ENCODE measurements at regions not wholly inside any gene's neighbourhood (a gene's known extent, or its start where the extent isn't known, plus 50 kb on each side); places are given as distances from the start of the nearest gene placed in this dataset.

DNA sequence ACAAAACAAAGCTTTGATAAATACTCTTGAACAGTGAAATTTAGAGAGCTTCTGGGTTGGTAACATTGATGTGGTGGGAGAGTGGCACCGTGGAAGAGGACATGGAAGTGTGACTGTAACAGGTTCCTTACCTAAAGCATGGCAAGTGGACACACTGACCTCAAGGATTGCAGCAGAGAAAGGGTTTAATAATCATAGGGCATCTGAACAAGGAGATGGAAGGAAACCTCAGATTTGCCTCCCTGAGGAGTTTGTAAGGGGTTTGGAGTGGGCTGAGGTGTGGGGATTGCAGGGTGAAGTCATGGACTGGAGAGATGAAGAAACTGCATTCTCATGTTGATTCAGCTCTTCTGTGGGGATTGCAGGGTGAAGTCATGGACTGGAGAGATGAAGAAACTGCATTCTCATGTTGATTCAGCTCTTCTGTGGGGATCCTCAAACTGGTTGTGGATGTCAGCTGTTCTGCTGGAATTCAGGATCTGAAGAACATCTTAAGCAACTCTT lies 83.8 kb upstream of the TLK1 start:
- H3K27ac ChIP-seq (ENCODE audit: low read depth, low read length), result no peak overlapping the region
- no peak overlapping the region for H3K4me3 ChIP-seq (ENCODE audit: low read depth in 1 of 5, low read length in 5 of 5)
- peaks cover 3 to 12% (median 10%) of the 10 kb centered on the region in 5 donors for H3K9me3 ChIP-seq (ENCODE audit: control insufficient read depth in 5 of 5, low read length in 5 of 5)
- H3K9ac ChIP-seq (ENCODE audit: low read length in 5 of 5), result no peak overlapping the region
- H3K27me3 ChIP-seq (ENCODE audit: control insufficient read depth in 5 of 5, insufficient read depth in 4 of 5, low read length in 5 of 5), result no peaks in the 10 kb centered on the region
- H3K36me3 ChIP-seq (ENCODE audit: control insufficient read depth in 5 of 5, insufficient read depth in 5 of 5, low read length in 5 of 5), result no peaks in the 10 kb centered on the region
- no peaks in the 10 kb centered on the region for H3K4me1 ChIP-seq (ENCODE audit: control insufficient read depth in 5 of 5, insufficient read depth in 5 of 5, low read length in 5 of 5)

DNA sequence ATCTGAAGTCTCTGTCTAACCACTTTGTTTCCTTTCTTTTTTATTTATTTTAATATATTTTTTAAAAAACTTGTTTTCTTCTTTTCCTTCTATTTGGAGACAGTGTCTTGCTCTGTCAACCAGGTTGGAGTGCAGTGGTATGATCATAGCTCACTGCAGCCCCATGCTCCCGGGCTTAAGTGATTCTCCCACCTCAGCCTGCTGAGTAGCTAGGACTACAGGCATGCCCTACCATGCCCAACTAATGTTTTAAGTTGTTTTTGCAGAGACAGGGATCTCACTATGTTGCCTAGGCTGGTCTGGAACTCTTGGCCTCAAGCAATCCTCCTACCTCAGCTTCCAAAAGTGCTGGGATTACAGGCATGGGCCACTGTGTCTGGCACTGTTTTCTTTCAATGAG lies 81.1 kb upstream of the TLK1 start:
- H3K27me3 ChIP-seq (ENCODE audit: control insufficient read depth in 5 of 5, insufficient read depth in 4 of 5, low read length in 5 of 5), result no peaks in the 10 kb centered on the region
- H3K36me3 ChIP-seq (ENCODE audit: control insufficient read depth in 5 of 5, insufficient read depth in 5 of 5, low read length in 5 of 5), result no peaks in the 10 kb centered on the region
- H3K4me3 ChIP-seq (ENCODE audit: low read depth in 1 of 5, low read length in 5 of 5), result no peak overlapping the region
- H3K27ac ChIP-seq (ENCODE audit: low read depth, low read length), result no peak overlapping the region
- no peak overlapping the region for H3K9ac ChIP-seq (ENCODE audit: low read length in 5 of 5)
- no peaks in the 10 kb centered on the region for H3K4me1 ChIP-seq (ENCODE audit: control insufficient read depth in 5 of 5, insufficient read depth in 5 of 5, low read length in 5 of 5)
- H3K9me3 ChIP-seq (ENCODE audit: control insufficient read depth in 5 of 5, low read length in 5 of 5), result peaks cover 3 to 12% (median 10%) of the 10 kb centered on the region in 5 donors

DNA sequence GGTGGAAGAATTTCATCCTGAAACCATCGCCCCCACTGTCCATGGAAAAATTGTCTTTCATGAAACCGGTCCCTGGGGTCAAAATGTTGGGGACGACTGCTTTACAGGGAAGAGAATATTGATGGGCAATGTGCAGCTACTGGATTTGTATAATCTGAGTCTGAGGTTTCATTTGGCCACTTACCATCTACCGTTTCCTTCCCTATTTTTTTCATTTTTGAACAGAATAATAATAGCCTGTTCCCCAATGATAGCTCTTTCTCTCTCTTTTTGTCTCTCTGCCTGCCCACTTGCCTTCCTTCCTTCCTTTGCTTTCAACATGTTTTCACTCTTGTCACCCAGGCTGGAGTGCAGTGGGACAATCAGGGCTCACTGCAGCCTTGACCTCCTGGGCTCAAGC lies 78.3 kb upstream of the TLK1 start:
- Histone ChIP-seq H3K9ac (ENCODE audit: low read length in 5 of 5) (no peak overlapping the region), H3K36me3 (ENCODE audit: control insufficient read depth in 5 of 5, insufficient read depth in 5 of 5, low read length in 5 of 5) (no peaks in the 10 kb centered on the region), H3K9me3 (ENCODE audit: control insufficient read depth in 5 of 5, low read length in 5 of 5) (peaks cover 0 to 3% (median 0%) of the 10 kb centered on the region in 5 donors), H3K4me3 (ENCODE audit: low read depth in 1 of 5, low read length in 5 of 5) (no peak overlapping the region), H3K27me3 (ENCODE audit: control insufficient read depth in 5 of 5, insufficient read depth in 4 of 5, low read length in 5 of 5) (peaks cover 0 to 4% (median 0%) of the 10 kb centered on the region in 5 donors), H3K4me1 (ENCODE audit: control insufficient read depth in 5 of 5, insufficient read depth in 5 of 5, low read length in 5 of 5) (no peaks in the 10 kb centered on the region), H3K27ac (ENCODE audit: low read depth, low read length) (no peak overlapping the region)

DNA sequence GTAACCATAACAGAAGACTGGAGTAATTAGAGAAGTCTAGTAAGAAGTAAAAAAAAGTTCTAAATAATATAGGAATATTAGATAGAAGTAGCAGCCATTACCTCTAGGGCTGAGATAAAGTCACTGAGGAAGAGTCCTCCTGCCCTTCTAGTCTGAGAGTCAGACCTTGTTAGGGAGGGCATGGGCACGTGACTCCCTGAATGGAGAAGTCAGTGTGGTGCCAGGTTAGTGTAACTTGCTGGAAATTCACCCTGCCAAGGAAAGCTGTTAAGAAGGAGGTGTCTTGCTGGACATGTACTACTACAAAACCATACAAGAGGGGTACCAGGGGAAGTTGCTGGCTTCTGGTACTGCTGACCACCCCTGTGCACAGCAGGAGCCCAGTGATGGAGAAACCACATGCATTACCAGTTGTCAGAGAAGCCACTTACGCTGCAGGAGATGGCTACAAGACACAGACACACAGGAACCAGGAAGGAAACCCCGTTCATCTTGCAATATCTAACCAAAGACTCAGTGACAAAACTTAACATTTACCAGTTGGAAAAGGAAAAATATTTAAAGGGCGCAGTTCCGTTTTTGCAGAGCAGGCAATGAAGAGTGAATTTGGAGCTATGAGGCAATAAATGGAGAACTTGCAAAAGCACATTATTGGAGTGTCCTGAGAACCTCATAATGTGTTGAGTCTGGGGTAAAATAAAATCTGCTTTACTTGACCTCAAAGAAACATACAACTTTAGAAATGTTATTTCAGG lies 77.2 kb upstream of the TLK1 start:
- no peaks in the 10 kb centered on the region for H3K4me1 ChIP-seq (ENCODE audit: control insufficient read depth in 5 of 5, insufficient read depth in 5 of 5, low read length in 5 of 5)
- peaks cover 0 to 4% (median 0%) of the 10 kb centered on the region in 5 donors for H3K27me3 ChIP-seq (ENCODE audit: control insufficient read depth in 5 of 5, insufficient read depth in 4 of 5, low read length in 5 of 5)
- no peaks in the 10 kb centered on the region for H3K36me3 ChIP-seq (ENCODE audit: control insufficient read depth in 5 of 5, insufficient read depth in 5 of 5, low read length in 5 of 5)
- H3K27ac ChIP-seq (ENCODE audit: low read depth, low read length), result no peak overlapping the region
- H3K9me3 ChIP-seq (ENCODE audit: control insufficient read depth in 5 of 5, low read length in 5 of 5), result peaks cover 0 to 3% (median 0%) of the 10 kb centered on the region in 5 donors
- H3K4me3 ChIP-seq (ENCODE audit: low read depth in 1 of 5, low read length in 5 of 5), result no peak overlapping the region
- no peak overlapping the region for H3K9ac ChIP-seq (ENCODE audit: low read length in 5 of 5)

DNA sequence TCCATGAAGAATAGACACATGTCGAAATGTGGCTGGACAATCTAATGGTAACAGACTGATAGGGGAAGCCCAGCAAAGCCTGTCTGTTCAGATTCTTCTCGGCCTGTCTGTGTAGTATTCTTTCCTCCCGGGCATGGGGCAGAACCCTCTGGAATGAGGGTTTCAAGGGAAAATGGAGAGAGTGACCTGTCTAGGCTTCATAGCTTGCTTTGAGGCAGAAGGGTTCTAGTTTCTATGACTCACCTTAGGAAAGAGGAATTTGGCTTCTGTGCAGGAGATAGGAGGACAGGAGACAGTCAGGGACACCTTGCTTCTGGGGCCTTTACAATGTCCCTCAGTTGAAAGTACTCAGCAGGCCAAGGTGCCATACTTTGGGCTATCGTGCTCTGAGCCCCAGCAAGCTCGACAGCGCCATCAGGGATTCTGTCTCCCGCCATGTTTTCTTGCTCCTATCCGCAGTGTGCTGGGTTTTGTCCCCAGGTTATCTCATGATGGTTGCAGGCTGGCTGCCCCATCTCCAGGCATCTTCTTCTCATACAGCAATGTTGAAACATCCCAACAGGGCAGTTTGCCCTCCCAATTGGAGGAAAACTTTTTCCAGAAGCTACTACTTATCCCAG lies 74.7 kb upstream of the TLK1 start:
- H3K9ac ChIP-seq (ENCODE audit: low read length in 5 of 5), result no peak overlapping the region
- no peak overlapping the region for H3K4me3 ChIP-seq (ENCODE audit: low read depth in 1 of 5, low read length in 5 of 5)
- peaks cover 0 to 4% (median 0%) of the 10 kb centered on the region in 5 donors for H3K27me3 ChIP-seq (ENCODE audit: control insufficient read depth in 5 of 5, insufficient read depth in 4 of 5, low read length in 5 of 5)
- no peaks in the 10 kb centered on the region for H3K36me3 ChIP-seq (ENCODE audit: control insufficient read depth in 5 of 5, insufficient read depth in 5 of 5, low read length in 5 of 5)
- peaks cover 0 to 3% (median 0%) of the 10 kb centered on the region in 5 donors for H3K9me3 ChIP-seq (ENCODE audit: control insufficient read depth in 5 of 5, low read length in 5 of 5)
- H3K27ac ChIP-seq (ENCODE audit: low read depth, low read length), result no peak overlapping the region
- peaks cover 0 to 4% (median 0%) of the 10 kb centered on the region in 5 donors for H3K4me1 ChIP-seq (ENCODE audit: control insufficient read depth in 5 of 5, insufficient read depth in 5 of 5, low read length in 5 of 5)

DNA sequence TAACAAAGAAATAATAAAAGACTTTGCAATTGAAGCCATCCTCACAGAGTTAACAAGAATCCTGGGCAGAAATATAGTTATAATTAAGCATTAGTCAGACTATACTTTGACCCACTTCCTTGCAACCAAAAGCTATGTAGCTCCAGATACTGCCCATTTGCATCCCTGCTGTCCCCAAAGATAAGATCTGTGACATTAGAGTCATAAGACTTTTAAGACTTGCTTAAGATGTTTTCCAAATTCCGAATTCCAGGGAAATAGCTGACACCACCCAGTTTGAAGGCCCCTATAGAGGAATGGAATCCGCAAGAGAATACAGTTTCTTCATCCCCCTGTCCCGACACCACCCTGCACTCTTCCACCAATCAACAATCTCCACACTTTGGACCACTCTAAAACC lies 69.5 kb upstream of the TLK1 start:
- Histone ChIP-seq H3K27ac (ENCODE audit: low read depth, low read length) (no peak overlapping the region), H3K9me3 (ENCODE audit: control insufficient read depth in 5 of 5, low read length in 5 of 5) (no peaks in the 10 kb centered on the region), H3K4me3 (ENCODE audit: low read depth in 1 of 5, low read length in 5 of 5) (no peak overlapping the region), H3K36me3 (ENCODE audit: control insufficient read depth in 5 of 5, insufficient read depth in 5 of 5, low read length in 5 of 5) (no peaks in the 10 kb centered on the region), H3K27me3 (ENCODE audit: control insufficient read depth in 5 of 5, insufficient read depth in 4 of 5, low read length in 5 of 5) (peaks cover 0 to 4% (median 0%) of the 10 kb centered on the region in 5 donors), H3K4me1 (ENCODE audit: control insufficient read depth in 5 of 5, insufficient read depth in 5 of 5, low read length in 5 of 5) (peaks cover 0 to 4% (median 0%) of the 10 kb centered on the region in 5 donors), H3K9ac (ENCODE audit: low read length in 5 of 5) (no peak overlapping the region)

DNA sequence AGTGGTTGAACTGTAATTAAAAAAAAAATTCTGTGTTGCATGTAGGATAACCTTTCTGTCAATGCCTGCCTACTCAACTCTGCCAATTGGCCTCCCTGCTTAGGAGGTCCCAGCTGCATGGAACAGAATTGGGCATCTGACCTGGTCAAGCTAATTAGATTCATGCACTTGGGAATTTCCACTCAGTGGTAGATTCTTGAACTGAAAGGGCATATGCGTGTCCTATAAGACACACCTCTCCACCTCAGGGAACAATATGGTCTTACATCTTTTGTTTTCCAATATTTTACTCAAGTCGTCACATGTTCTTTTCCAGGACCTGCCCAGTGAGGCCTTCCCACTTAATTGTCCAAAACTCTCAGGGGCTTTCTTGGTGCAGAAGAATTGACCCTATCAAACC lies 68.1 kb upstream of the TLK1 start:
- Histone ChIP-seq H3K4me1 (ENCODE audit: control insufficient read depth in 5 of 5, insufficient read depth in 5 of 5, low read length in 5 of 5) (peaks cover 0 to 4% (median 0%) of the 10 kb centered on the region in 5 donors), H3K36me3 (ENCODE audit: control insufficient read depth in 5 of 5, insufficient read depth in 5 of 5, low read length in 5 of 5) (no peaks in the 10 kb centered on the region), H3K27me3 (ENCODE audit: control insufficient read depth in 5 of 5, insufficient read depth in 4 of 5, low read length in 5 of 5) (no peaks in the 10 kb centered on the region), H3K9me3 (ENCODE audit: control insufficient read depth in 5 of 5, low read length in 5 of 5) (no peaks in the 10 kb centered on the region), H3K4me3 (ENCODE audit: low read depth in 1 of 5, low read length in 5 of 5) (no peak overlapping the region), H3K27ac (ENCODE audit: low read depth, low read length) (no peak overlapping the region), H3K9ac (ENCODE audit: low read length in 5 of 5) (no peak overlapping the region)

DNA sequence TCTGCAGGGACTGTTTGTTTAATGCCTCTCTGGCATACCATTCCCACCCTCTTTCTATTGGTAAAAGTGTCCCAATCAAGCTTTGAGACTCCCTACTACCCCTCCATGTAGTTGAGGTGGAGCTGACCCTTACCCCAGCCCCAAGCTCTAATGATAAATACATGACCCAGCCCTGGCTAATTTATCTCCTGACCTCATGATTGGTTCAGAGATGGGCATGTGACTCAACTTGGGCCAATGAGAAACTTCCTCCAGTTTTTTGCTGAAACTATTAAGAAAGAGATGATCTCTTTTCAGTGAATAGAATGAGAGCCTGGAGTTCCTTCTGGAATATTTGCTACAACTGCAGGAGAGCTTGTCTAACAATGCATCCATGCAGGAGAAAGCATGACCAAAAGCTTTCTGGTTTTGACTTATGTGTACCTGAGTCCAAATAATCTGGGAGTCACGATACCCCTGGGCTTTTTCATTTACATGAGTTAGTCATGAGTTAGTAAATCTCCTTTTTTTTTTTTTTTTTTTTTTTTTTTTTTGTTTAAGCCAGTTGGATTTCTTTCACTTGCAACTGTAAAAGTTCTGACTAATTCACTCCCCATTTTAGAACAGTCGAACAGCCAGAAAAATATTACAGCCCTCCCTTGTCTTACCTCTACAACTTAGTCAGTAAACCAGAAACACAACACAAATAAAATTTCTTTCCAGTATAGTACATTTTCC lies 66.5 kb upstream of the TLK1 start:
- Histone ChIP-seq H3K9ac (ENCODE audit: low read length in 5 of 5) (no peak overlapping the region), H3K4me1 (ENCODE audit: control insufficient read depth in 5 of 5, insufficient read depth in 5 of 5, low read length in 5 of 5) (peaks cover 0 to 4% (median 0%) of the 10 kb centered on the region in 5 donors), H3K9me3 (ENCODE audit: control insufficient read depth in 5 of 5, low read length in 5 of 5) (no peaks in the 10 kb centered on the region), H3K27ac (ENCODE audit: low read depth, low read length) (no peak overlapping the region), H3K36me3 (ENCODE audit: control insufficient read depth in 5 of 5, insufficient read depth in 5 of 5, low read length in 5 of 5) (no peaks in the 10 kb centered on the region), H3K27me3 (ENCODE audit: control insufficient read depth in 5 of 5, insufficient read depth in 4 of 5, low read length in 5 of 5) (no peaks in the 10 kb centered on the region), H3K4me3 (ENCODE audit: low read depth in 1 of 5, low read length in 5 of 5) (no peak overlapping the region)

DNA sequence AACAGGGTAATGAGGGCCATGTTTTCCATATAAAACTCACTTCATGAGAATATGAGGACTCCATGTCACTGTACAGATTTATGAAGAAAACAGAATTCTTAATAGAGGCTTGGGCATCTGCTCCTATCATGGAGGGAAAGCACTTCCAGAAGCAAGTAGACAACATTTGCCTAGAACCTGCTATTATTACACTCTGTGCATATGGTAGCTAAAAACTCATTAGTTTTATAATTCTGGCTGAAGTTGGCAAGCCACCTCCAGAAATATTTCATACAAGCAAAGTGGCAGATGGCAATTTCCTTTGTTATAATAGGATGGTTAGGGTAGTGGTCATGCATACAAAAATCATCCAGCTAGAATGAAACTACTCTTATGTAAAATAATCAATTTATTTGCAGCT lies 65.8 kb upstream of the TLK1 start:
- Histone ChIP-seq H3K9me3 (ENCODE audit: control insufficient read depth in 5 of 5, low read length in 5 of 5) (no peaks in the 10 kb centered on the region), H3K4me1 (ENCODE audit: control insufficient read depth in 5 of 5, insufficient read depth in 5 of 5, low read length in 5 of 5) (peaks cover 0 to 4% (median 0%) of the 10 kb centered on the region in 5 donors), H3K36me3 (ENCODE audit: control insufficient read depth in 5 of 5, insufficient read depth in 5 of 5, low read length in 5 of 5) (no peaks in the 10 kb centered on the region), H3K9ac (ENCODE audit: low read length in 5 of 5) (no peak overlapping the region), H3K27ac (ENCODE audit: low read depth, low read length) (no peak overlapping the region), H3K27me3 (ENCODE audit: control insufficient read depth in 5 of 5, insufficient read depth in 4 of 5, low read length in 5 of 5) (no peaks in the 10 kb centered on the region), H3K4me3 (ENCODE audit: low read depth in 1 of 5, low read length in 5 of 5) (no peak overlapping the region)

DNA sequence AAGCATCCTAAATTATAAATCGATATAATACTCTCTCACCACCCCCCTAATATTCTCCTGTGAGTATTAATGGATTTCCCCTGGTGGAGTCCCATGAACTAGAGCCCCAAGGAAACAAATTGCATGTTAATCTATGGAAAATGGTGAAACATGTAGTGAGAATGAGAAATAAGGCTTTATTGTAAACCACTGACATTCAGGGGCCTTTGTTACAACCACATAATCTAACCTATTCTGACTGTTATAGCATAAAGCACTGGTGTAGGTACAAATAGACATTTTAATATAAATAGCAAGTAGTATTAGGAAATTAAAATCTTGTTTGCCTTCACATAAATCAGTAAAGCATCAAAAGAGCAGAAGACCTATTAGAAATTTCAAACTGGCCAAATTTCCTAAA lies 65.3 kb upstream of the TLK1 start:
- Histone ChIP-seq H3K9ac (ENCODE audit: low read length in 5 of 5) (no peak overlapping the region), H3K9me3 (ENCODE audit: control insufficient read depth in 5 of 5, low read length in 5 of 5) (no peaks in the 10 kb centered on the region), H3K36me3 (ENCODE audit: control insufficient read depth in 5 of 5, insufficient read depth in 5 of 5, low read length in 5 of 5) (no peaks in the 10 kb centered on the region), H3K27me3 (ENCODE audit: control insufficient read depth in 5 of 5, insufficient read depth in 4 of 5, low read length in 5 of 5) (no peaks in the 10 kb centered on the region), H3K4me1 (ENCODE audit: control insufficient read depth in 5 of 5, insufficient read depth in 5 of 5, low read length in 5 of 5) (peaks cover 0 to 4% (median 0%) of the 10 kb centered on the region in 5 donors), H3K4me3 (ENCODE audit: low read depth in 1 of 5, low read length in 5 of 5) (no peak overlapping the region), H3K27ac (ENCODE audit: low read depth, low read length) (no peak overlapping the region)

Data from subcutaneous abdominal adipose tissue (tissue), 5 donors.